Neural crest cell (in vitro differentiated cells): ENCODE measurements at regions not wholly inside any gene's neighbourhood (a gene's known extent, or its start where the extent isn't known, plus 50 kb on each side); places are given as distances from the start of the nearest gene placed in this dataset.

ENCODE experiments used
- DNase-seq: peaks from one replicate; pipeline ENCODE4 v3.0.0; 2021; ENCODE audit warnings: low read depth, mixed read lengths, low spot score
- H3K27ac Mint-ChIP-seq: one replicate; pipeline ENCODE4 v1.8.0; 2021; ENCODE audit warnings: mild to moderate bottlenecking, mixed read lengths; ENCODE audit not compliant: unreplicated experiment
- H3K27me3 Mint-ChIP-seq: 2 replicates; pipeline ENCODE4 v1.8.0; 2021; ENCODE audit warnings: low read depth, mild to moderate bottlenecking, mixed read lengths
- H3K36me3 Mint-ChIP-seq: 2 replicates; pipeline ENCODE4 v1.8.0; 2021; ENCODE audit warnings: low read depth, mild to moderate bottlenecking, mixed read lengths
- H3K4me1 Mint-ChIP-seq: 2 replicates; pipeline ENCODE4 v1.8.0; 2021; ENCODE audit warnings: mixed read lengths
- H3K4me3 Mint-ChIP-seq: one replicate; pipeline ENCODE4 v1.8.0; 2021; ENCODE audit warnings: mild to moderate bottlenecking, mixed read lengths
- H3K9me3 Mint-ChIP-seq: 2 replicates; pipeline ENCODE4 v1.8.0; 2021; ENCODE audit warnings: mixed read lengths
- TF ChIP-seq, protein P1 (sequence below): fragments of 200-600 bp; sonication (generic); conservative IDR thresholded peaks from 2 replicates; pipeline ENCODE4 v1.5.0; 2021; ENCODE audit warnings: antibody characterized with exemption, mild to moderate bottlenecking

DNA sequence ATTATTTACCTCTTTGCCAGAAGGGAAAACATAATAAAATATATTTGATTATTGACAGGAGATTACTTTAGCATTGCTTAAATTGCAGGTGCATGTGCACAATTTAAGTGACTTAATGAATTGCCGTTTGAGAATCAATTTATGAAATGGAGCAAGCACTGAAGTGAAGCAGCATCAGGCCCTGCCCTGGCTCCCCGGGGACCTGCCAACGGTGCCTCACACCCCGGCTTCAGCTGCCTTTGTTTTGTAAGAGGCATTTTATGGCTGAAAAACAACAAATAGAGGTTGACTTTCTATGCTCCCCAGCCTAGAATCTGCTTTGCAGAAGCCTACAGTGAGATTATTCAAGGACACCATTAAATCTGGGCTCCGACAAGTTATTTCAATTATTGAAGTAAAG is 359.1 kb upstream of the IRX4 start:
- TF ChIP-seq, protein P1, sequence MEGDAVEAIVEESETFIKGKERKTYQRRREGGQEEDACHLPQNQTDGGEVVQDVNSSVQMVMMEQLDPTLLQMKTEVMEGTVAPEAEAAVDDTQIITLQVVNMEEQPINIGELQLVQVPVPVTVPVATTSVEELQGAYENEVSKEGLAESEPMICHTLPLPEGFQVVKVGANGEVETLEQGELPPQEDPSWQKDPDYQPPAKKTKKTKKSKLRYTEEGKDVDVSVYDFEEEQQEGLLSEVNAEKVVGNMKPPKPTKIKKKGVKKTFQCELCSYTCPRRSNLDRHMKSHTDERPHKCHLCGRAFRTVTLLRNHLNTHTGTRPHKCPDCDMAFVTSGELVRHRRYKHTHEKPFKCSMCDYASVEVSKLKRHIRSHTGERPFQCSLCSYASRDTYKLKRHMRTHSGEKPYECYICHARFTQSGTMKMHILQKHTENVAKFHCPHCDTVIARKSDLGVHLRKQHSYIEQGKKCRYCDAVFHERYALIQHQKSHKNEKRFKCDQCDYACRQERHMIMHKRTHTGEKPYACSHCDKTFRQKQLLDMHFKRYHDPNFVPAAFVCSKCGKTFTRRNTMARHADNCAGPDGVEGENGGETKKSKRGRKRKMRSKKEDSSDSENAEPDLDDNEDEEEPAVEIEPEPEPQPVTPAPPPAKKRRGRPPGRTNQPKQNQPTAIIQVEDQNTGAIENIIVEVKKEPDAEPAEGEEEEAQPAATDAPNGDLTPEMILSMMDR, result no peak
- H3K9me3 Mint-ChIP-seq, result peaks cover 10% of the 10 kb centered on the region
- no peaks in the 10 kb centered on the region for H3K27me3 Mint-ChIP-seq
- no peaks in the 10 kb centered on the region for H3K4me1 Mint-ChIP-seq
- H3K4me3 Mint-ChIP-seq, result no peak overlapping the region
- no peak for DNase-seq
- H3K36me3 Mint-ChIP-seq, result peaks cover 2% of the 10 kb centered on the region
- H3K27ac Mint-ChIP-seq, result no peak overlapping the region

DNA sequence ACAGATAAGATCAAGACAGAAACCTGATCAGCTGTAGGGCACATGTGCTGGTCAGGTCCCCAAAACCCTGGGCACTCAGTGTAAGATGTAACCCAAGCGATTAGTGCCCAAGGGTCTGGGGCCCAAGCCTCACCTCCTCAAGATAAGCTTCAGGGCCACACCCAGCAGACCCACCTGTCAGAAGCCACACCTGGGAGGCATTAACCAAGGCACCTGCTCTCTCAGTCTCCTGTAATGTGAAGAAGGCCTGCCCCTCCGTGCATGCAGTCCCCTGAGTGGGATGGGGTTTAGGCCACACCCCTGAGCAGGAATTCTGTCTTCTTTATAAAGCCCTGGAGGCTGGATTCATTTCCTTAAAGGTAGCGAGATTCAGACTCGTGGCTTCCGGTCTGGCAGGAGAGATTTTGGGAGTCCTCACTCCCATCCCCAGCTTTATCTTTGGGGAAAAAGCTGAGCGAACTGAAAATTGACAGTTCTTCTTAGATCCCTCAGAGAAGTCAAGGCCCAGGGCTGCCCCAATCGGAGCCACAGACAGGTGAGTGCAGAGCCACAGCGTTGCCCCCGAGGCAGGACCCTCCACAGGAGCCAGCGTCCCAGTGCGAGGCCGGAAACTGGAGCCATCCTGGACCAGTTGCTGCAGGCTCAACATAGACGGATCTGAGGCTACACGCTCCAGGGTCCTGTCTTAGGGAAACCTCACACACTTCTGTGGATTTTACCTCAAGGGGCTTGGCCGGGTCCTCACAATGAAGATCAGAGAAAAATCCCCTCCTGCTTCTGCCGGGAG is 357.6 kb upstream of the IRX4 start:
- Mint-ChIP-seq H3K4me3 (no peak overlapping the region), H3K36me3 (no peaks in the 10 kb centered on the region), H3K27me3 (no peaks in the 10 kb centered on the region), H3K9me3 (peaks cover 19% of the 10 kb centered on the region), H3K4me1 (no peaks in the 10 kb centered on the region), H3K27ac (no peak overlapping the region)
- no peak for DNase-seq
- TF ChIP-seq, protein P1, result no peak

DNA sequence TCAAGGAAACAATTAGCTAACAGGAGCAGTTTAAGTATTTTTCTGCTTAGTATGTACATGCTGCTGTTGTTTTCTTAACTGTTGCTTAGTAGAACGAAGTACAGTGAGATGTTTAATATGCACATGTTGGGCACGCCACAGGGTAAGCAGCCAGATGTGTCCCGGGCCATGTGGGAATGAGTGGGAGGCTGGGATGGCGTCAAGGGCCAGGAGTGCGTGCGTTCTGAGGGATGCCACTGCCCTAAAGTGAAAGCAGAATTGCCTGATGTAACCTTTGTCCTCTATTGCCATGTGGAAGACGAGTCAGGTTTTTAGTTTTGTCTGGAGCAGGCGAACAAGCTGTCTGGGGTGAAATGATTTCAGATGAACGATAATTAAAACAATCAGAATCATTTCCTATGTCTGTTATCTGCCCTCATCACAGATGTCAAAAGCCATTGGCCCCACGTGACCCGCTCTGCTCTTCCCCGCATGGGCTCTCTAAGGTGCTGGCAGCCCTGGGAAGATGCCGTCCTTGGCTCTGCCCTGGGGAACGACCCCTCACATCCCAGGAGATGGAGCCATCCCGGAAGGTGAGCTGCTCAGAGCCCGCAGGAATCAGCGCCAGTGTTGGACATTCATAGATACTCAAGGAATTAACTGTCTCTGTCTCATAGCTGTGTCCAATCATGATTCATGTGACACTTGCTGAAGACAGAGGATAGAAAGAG is 356.6 kb upstream of the IRX4 start:
- Mint-ChIP-seq H3K4me3 (no peak overlapping the region), H3K27me3 (no peaks in the 10 kb centered on the region), H3K9me3 (peaks cover 25% of the 10 kb centered on the region), H3K4me1 (no peaks in the 10 kb centered on the region), H3K27ac (no peak overlapping the region), H3K36me3 (peaks cover 7% of the 10 kb centered on the region)
- TF ChIP-seq, protein P1, result no peak
- no peak for DNase-seq

DNA sequence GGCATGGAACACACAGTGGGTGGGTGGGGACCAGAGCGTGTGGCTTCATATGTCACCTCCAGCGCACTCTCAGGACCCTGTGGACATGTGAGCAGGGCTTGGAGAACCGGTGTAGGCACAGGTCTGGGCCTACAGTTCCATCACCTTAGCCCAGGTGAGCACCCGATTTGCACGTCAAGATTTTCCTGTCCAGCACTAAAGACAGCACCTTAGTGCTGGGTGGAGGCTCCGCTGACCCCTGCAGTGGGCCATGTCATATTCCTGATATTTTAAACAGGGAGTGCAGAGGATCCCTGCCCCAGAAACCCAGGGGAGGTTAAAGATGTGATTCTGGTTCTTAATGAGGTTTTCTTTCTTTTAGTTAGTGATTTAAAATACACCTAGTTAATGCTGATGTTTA is 356.0 kb upstream of the IRX4 start:
- no peaks in the 10 kb centered on the region for H3K4me1 Mint-ChIP-seq
- H3K27ac Mint-ChIP-seq, result no peak overlapping the region
- TF ChIP-seq, protein P1, result no peak
- no peaks in the 10 kb centered on the region for H3K27me3 Mint-ChIP-seq
- H3K4me3 Mint-ChIP-seq, result no peak overlapping the region
- peaks cover 30% of the 10 kb centered on the region for H3K9me3 Mint-ChIP-seq
- H3K36me3 Mint-ChIP-seq, result peaks cover 11% of the 10 kb centered on the region
- DNase-seq, result no peak

DNA sequence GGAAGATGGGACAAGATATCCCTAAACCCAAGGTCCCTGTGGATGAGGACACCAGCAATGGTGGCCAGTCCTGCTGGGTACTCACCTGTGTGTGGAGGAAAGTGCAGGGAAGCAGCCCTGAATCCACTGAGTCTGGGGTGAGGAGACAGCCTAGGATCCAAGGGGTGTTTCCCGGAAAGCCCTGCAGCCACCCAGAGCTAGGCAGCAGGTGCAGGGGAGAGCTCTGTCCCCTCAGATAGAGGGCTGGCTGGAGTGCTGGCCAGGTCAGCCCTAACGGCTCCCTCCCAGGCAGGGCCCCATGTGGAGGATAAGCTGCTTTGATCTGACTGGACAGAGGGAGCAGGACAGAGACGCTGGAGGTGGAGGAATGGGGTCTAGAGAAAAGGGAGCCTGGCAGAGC is 344.7 kb upstream of the IRX4 start:
- Mint-ChIP-seq H3K36me3 (no peaks in the 10 kb centered on the region), H3K4me3 (no peak overlapping the region), H3K9me3 (no peaks in the 10 kb centered on the region), H3K27ac (no peak overlapping the region), H3K4me1 (peaks cover 18% of the 10 kb centered on the region), H3K27me3 (peaks cover 27% of the 10 kb centered on the region)
- TF ChIP-seq, protein P1, result no peak
- DNase-seq, result no peak
